Calu3 (cell line): ENCODE measurements at regions not wholly inside any gene's neighbourhood (a gene's known extent, or its start where the extent isn't known, plus 50 kb on each side); places are given as distances from the start of the nearest gene placed in this dataset.

Experiments
- BruUV-seq: library from RNA; stranded (reverse); fragments of 400-500 nt; replicated peaks from 2 replicates; lab custom pipeline; 2021; lab: Mats Ljungman, UMichigan
- CTCF ChIA-PET: fragments of 300-600 bp; sonication (Branson Sonifier 250); formaldehyde crosslinking; loops from one replicate; lab custom pipeline; 2022; ENCODE audit warnings: antibody characterized with exemption; lab: Charles Lee
- DNase-seq: peaks from one replicate; pipeline ENCODE4 v3.0.0; 2022
- H3K27ac Mint-ChIP-seq: one replicate; pipeline ENCODE4 v1.8.0; 2022; ENCODE audit warnings: mixed read lengths; ENCODE audit not compliant: unreplicated experiment
- H3K27me3 Mint-ChIP-seq: one replicate; pipeline ENCODE4 v1.8.0; 2022; ENCODE audit warnings: mixed read lengths; ENCODE audit not compliant: unreplicated experiment
- H3K36me3 Mint-ChIP-seq: one replicate; pipeline ENCODE4 v1.8.0; 2022; ENCODE audit warnings: mild to moderate bottlenecking, moderate library complexity, mixed read lengths; ENCODE audit not compliant: insufficient read depth, unreplicated experiment
- H3K4me1 Mint-ChIP-seq: one replicate; pipeline ENCODE4 v1.8.0; 2022; ENCODE audit warnings: mild to moderate bottlenecking, low read depth, mixed read lengths; ENCODE audit not compliant: unreplicated experiment
- H3K4me3 Mint-ChIP-seq: one replicate; pipeline ENCODE4 v1.8.0; 2022; ENCODE audit warnings: mild to moderate bottlenecking, low read depth, moderate library complexity, mixed read lengths; ENCODE audit not compliant: unreplicated experiment
- H3K9me3 Mint-ChIP-seq: one replicate; pipeline ENCODE4 v1.8.0; 2022; ENCODE audit warnings: low read depth, mixed read lengths; ENCODE audit not compliant: unreplicated experiment
- intact Hi-C: fragments of 100-400 bp; cut with micrococcal nuclease; formaldehyde crosslinking; loops from one replicate; pipeline ENCODE4 v1.10.0; 2022; ENCODE audit not compliant: unreplicated experiment
- TF ChIP-seq, protein P1 (sequence below): fragments of 200-600 bp; IDR thresholded peaks from one replicate; pipeline ENCODE4 v1.8.0; 2022; ENCODE audit warnings: antibody characterized with exemption; ENCODE audit not compliant: unreplicated experiment

DNA sequence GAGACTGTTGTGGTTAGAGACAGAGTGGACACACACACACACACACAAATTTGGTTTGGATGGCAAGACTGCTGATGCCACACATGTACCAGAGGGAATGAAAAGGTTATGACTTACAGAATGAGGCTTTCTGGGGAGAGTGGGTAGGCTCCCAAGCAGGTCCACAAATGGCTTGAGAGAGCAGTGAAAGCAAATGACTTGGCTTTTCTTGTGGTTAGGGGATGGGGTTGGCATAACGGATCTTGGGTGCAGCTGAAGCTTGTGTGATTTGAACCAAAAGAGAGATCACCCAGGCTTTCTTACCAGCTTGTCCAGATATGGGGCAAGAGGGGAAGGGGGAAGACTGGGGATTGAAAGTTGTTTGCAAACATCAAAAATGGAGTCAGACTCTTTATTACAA is 73.9 kb upstream of the OLIG3 start:
- Mint-ChIP-seq H3K9me3 (no peaks in the 10 kb centered on the region), H3K27ac (no peak overlapping the region), H3K4me3 (no peak overlapping the region), H3K4me1 (no peaks in the 10 kb centered on the region), H3K36me3 (no peaks in the 10 kb centered on the region), H3K27me3 (peaks cover 43% of the 10 kb centered on the region)
- DNase-seq, result no peak
- no TSS peak for BruUV-seq
- intact Hi-C loops, result no loop called here
- TF ChIP-seq, protein P1, sequence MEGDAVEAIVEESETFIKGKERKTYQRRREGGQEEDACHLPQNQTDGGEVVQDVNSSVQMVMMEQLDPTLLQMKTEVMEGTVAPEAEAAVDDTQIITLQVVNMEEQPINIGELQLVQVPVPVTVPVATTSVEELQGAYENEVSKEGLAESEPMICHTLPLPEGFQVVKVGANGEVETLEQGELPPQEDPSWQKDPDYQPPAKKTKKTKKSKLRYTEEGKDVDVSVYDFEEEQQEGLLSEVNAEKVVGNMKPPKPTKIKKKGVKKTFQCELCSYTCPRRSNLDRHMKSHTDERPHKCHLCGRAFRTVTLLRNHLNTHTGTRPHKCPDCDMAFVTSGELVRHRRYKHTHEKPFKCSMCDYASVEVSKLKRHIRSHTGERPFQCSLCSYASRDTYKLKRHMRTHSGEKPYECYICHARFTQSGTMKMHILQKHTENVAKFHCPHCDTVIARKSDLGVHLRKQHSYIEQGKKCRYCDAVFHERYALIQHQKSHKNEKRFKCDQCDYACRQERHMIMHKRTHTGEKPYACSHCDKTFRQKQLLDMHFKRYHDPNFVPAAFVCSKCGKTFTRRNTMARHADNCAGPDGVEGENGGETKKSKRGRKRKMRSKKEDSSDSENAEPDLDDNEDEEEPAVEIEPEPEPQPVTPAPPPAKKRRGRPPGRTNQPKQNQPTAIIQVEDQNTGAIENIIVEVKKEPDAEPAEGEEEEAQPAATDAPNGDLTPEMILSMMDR, result no peak
- CTCF ChIA-PET, result no interaction called here

DNA sequence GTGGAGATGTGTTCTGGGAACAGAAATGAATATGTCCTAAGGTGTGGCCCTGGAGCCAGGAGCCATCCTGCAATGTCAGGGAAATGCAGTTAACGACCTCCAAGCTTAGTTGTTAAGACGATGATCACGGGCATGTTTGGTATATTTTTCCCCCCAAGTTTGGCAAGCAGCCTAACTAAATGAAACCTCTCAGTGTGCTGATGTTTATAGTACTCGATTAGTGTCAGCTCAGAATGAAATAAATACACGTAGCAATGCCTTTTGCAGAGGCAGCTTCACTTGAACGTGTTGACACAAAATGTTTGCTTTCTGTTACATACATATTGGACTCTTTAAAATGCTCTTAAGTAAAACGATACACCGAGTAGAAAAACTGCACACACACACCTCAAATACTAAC is 76.2 kb upstream of the OLIG3 start:
- H3K4me1 Mint-ChIP-seq, result no peaks in the 10 kb centered on the region
- H3K9me3 Mint-ChIP-seq, result no peaks in the 10 kb centered on the region
- peaks cover 66% of the 10 kb centered on the region for H3K27me3 Mint-ChIP-seq
- TF ChIP-seq, protein P1, result no peak
- no peak overlapping the region for H3K27ac Mint-ChIP-seq
- H3K36me3 Mint-ChIP-seq, result no peaks in the 10 kb centered on the region
- intact Hi-C loops, result no loop called here
- no TSS peak for BruUV-seq
- no peak overlapping the region for H3K4me3 Mint-ChIP-seq
- no peak for DNase-seq
- CTCF ChIA-PET, result no interaction called here

DNA sequence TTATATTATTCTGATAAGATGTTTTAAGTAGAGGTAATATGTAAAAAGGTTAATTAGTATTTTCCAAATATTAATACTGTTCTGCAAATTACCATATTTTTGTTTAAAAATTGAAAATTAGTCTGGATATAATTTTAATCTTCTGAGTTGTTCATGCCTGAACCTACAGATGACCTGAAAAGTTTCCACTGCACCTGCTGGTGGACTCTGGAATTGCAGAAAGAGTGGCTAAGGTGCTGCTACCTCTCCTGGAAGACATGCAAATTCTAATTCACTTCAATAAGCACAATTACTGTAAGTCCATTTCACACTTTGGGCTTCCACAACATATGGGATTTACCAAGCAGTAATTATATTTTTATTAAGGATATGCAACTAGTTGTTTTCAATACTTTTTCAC is 77.7 kb upstream of the OLIG3 start:
- BruUV-seq, result no TSS peak
- Mint-ChIP-seq H3K27ac (no peak overlapping the region), H3K4me1 (no peaks in the 10 kb centered on the region), H3K9me3 (no peaks in the 10 kb centered on the region), H3K36me3 (no peaks in the 10 kb centered on the region), H3K27me3 (peaks cover 66% of the 10 kb centered on the region), H3K4me3 (no peak overlapping the region)
- intact Hi-C loops, result no loop called here
- CTCF ChIA-PET, result no interaction called here
- TF ChIP-seq, protein P1, result peak; percentile 57
- DNase-seq, result peak; percentile 54

- no peak for DNase-seq
Measured at GRCh38 chr6:137573739-137574138, 79.5 kb upstream of the OLIG3 start.

More at GRCh38 chr6:137573739-137574138, 79.5 kb upstream of the OLIG3 start:
- BruUV-seq, result no TSS peak
- H3K27me3 Mint-ChIP-seq, result peaks cover 47% of the 10 kb centered on the region
- H3K9me3 Mint-ChIP-seq, result no peaks in the 10 kb centered on the region
- no peaks in the 10 kb centered on the region for H3K4me1 Mint-ChIP-seq
- no peaks in the 10 kb centered on the region for H3K36me3 Mint-ChIP-seq
- no peak overlapping the region for H3K27ac Mint-ChIP-seq
- intact Hi-C loops, result no loop called here
- no peak overlapping the region for H3K4me3 Mint-ChIP-seq
- TF ChIP-seq, protein P1, result no peak
- CTCF ChIA-PET, result no interaction called here
